HG02678 (cell line): ENCODE measurements at regions not wholly inside any gene's neighbourhood (a gene's known extent, or its start where the extent isn't known, plus 50 kb on each side); places are given as distances from the start of the nearest gene placed in this dataset.
"Not testable (repeated sequence)": the region's sequence is repeated elsewhere in the genome, so short reads cannot be mapped to it uniquely, and the experiment has no call there.

Experiments
- ATAC-seq: cut with Tn5 transposase; IDR thresholded peaks from one replicate; pipeline ENCODE4 v1.9.1; 2021; ENCODE audit warnings: mild to moderate bottlenecking, moderate library complexity; ENCODE audit not compliant: unreplicated experiment

- ATAC-seq, result no peak
Observed at GRCh38 chr4:134754301-134755019, 552.9 kb upstream of the PABPC4L start.

- no peak for ATAC-seq
Observed at GRCh38 chr4:134753390-134753789, 551.8 kb upstream of the PABPC4L start.

GRCh38 chr4:134747108-134747805, 545.7 kb upstream of the PABPC4L start:
- no peak for ATAC-seq

GRCh38 chr4:134740290-134740689, 538.7 kb upstream of the PABPC4L start:
- no peak for ATAC-seq

GRCh38 chr4:134735901-134736300, 534.3 kb upstream of the PABPC4L start:
- ATAC-seq, result no peak

- no peak for ATAC-seq
Observed at GRCh38 chr4:134727696-134728095, 526.1 kb upstream of the PABPC4L start.

GRCh38 chr4:134722306-134722705, 520.7 kb upstream of the PABPC4L start:
- no peak for ATAC-seq

- no peak for ATAC-seq
Observed at GRCh38 chr4:134720030-134720429, 518.4 kb upstream of the PABPC4L start.

- no peak for ATAC-seq
Observed at GRCh38 chr4:134708616-134709015, 507.0 kb upstream of the PABPC4L start.

GRCh38 chr4:134708026-134708425, 506.4 kb upstream of the PABPC4L start:
- ATAC-seq, result no peak

GRCh38 chr4:134702374-134702773, 500.8 kb upstream of the PABPC4L start:
- ATAC-seq, result no peak

- ATAC-seq, result no peak
Observed at GRCh38 chr4:134700251-134700650, 498.7 kb upstream of the PABPC4L start.

GRCh38 chr4:134698831-134699230, 497.2 kb upstream of the PABPC4L start:
- not testable (repeated sequence) for ATAC-seq

- ATAC-seq, result no peak
Observed at GRCh38 chr4:134695433-134695832, 493.8 kb upstream of the PABPC4L start.

GRCh38 chr4:134691915-134692314, 490.3 kb upstream of the PABPC4L start:
- no peak for ATAC-seq

GRCh38 chr4:134687646-134688628, 486.3 kb upstream of the PABPC4L start:
- ATAC-seq, result no peak

- ATAC-seq, result no peak
Observed at GRCh38 chr4:134677209-134677814, 475.7 kb upstream of the PABPC4L start.

GRCh38 chr4:134668237-134668636, 466.6 kb upstream of the PABPC4L start:
- no peak for ATAC-seq

GRCh38 chr4:134666640-134667039, 465.1 kb upstream of the PABPC4L start:
- ATAC-seq, result no peak

- no peak for ATAC-seq
Observed at GRCh38 chr4:134665429-134665828, 463.8 kb upstream of the PABPC4L start.

- no peak for ATAC-seq
Observed at GRCh38 chr4:134663742-134664141, 462.2 kb upstream of the PABPC4L start.
